Nephron (organoid): ENCODE measurements at regions not wholly inside any gene's neighbourhood (a gene's known extent, or its start where the extent isn't known, plus 50 kb on each side); places are given as distances from the start of the nearest gene placed in this dataset.
A peak's percentile ranks its signal among the peaks of the same experiment; 100 is the strongest.

Experiments
- H3K27ac Mint-ChIP-seq, 3 experiments: 2 replicates each; pipeline ENCODE4 v1.8.0; 2020; ENCODE audit warnings: mixed read lengths in 3 of 3, mild to moderate bottlenecking in 2 of 3, moderate library complexity in 1 of 3
- H3K27me3 Mint-ChIP-seq: 2 replicates; pipeline ENCODE4 v1.8.0; 2021; ENCODE audit warnings: low read depth, mild to moderate bottlenecking, moderate library complexity, mixed read lengths
- H3K36me3 Mint-ChIP-seq: 2 replicates; pipeline ENCODE4 v1.8.0; 2020; ENCODE audit warnings: low read depth, mixed read lengths
- H3K4me1 Mint-ChIP-seq: 2 replicates; pipeline ENCODE4 v1.8.0; 2020; ENCODE audit warnings: mixed read lengths
- H3K4me3 Mint-ChIP-seq, 3 experiments: 2 replicates each; pipeline ENCODE4 v1.8.0; 2020; ENCODE audit warnings: mild to moderate bottlenecking in 3 of 3, mixed read lengths in 3 of 3, moderate library complexity in 2 of 3
- H3K9me3 Mint-ChIP-seq: 2 replicates; pipeline ENCODE4 v1.8.0; 2020; ENCODE audit warnings: mixed read lengths
- CTCF ChIP-seq, 3 experiments: fragments of 200-600 bp; sonication (generic); IDR thresholded peaks; one replicate each; pipeline ENCODE4 v1.5.0; 2021; ENCODE audit warnings: antibody characterized with exemption in 3 of 3; ENCODE audit not compliant: unreplicated experiment in 3 of 3

- H3K36me3 Mint-ChIP-seq, result no peaks in the 10 kb centered on the region
- no peak for TF ChIP-seq CTCF (IDR thresholded peaks at IDR 0.05; ENCODE audit: unreplicated experiment in 3 of 3)
- H3K27ac Mint-ChIP-seq, result peak overlapping the region in 2 of 3 experiments; percentile 33 to 48
- H3K9me3 Mint-ChIP-seq, result no peaks in the 10 kb centered on the region
- no peak overlapping the region for H3K4me3 Mint-ChIP-seq
- peaks cover 47% of the 10 kb centered on the region for H3K4me1 Mint-ChIP-seq
- H3K27me3 Mint-ChIP-seq, result peaks cover 29% of the 10 kb centered on the region
Observed at GRCh38 chr14:100659345-100660001, 67.2 kb upstream of the DLK1 start.

GRCh38 chr14:100660498-100660881 lies 66.2 kb upstream of the DLK1 start:
- TF ChIP-seq CTCF (IDR thresholded peaks at IDR 0.05; ENCODE audit: unreplicated experiment in 3 of 3), result no peak

GRCh38 chr14:100660882-100661635 lies 65.6 kb upstream of the DLK1 start:
- Mint-ChIP-seq H3K9me3 (no peaks in the 10 kb centered on the region), H3K4me1 (peaks cover 56% of the 10 kb centered on the region)
- no peak for TF ChIP-seq CTCF (IDR thresholded peaks at IDR 0.05; ENCODE audit: unreplicated experiment in 3 of 3)

More at GRCh38 chr14:100660498-100660881, 66.2 kb upstream of the DLK1 start:
- peaks cover 56% of the 10 kb centered on the region for H3K4me1 Mint-ChIP-seq
- H3K36me3 Mint-ChIP-seq, result no peaks in the 10 kb centered on the region
- peak overlapping the region in 1 of 3 experiments; percentile 75 for H3K27ac Mint-ChIP-seq
- H3K9me3 Mint-ChIP-seq, result no peaks in the 10 kb centered on the region
- peaks cover 25% of the 10 kb centered on the region for H3K27me3 Mint-ChIP-seq
- no peak overlapping the region for H3K4me3 Mint-ChIP-seq

GRCh38 chr14:100662879-100663760 lies 63.6 kb upstream of the DLK1 start:
- Mint-ChIP-seq H3K4me1 (peaks cover 57% of the 10 kb centered on the region), H3K9me3 (no peaks in the 10 kb centered on the region), H3K27me3 (peaks cover 22% of the 10 kb centered on the region), H3K36me3 (no peaks in the 10 kb centered on the region), H3K4me3 (peak overlapping the region in 1 of 3 experiments; percentile 40), H3K27ac (peak overlapping the region in 2 of 3 experiments; percentile 68 to 83)
- peak; percentile 95 to 97 (median 96) for TF ChIP-seq CTCF (IDR thresholded peaks at IDR 0.05; ENCODE audit: unreplicated experiment in 3 of 3)

More at GRCh38 chr14:100660882-100661635, 65.6 kb upstream of the DLK1 start:
- Mint-ChIP-seq H3K27me3 (peaks cover 24% of the 10 kb centered on the region), H3K36me3 (no peaks in the 10 kb centered on the region), H3K4me3 (peak overlapping the region in 1 of 3 experiments; percentile 24), H3K27ac (peak overlapping the region in 2 of 3 experiments; percentile 63 to 75)

GRCh38 chr14:100663761-100664052 lies 63.0 kb upstream of the DLK1 start:
- Mint-ChIP-seq H3K27me3 (peaks cover 21% of the 10 kb centered on the region), H3K4me1 (peaks cover 57% of the 10 kb centered on the region), H3K4me3 (no peak overlapping the region), H3K27ac (peak overlapping the region in 1 of 3 experiments; percentile 91), H3K36me3 (no peaks in the 10 kb centered on the region), H3K9me3 (no peaks in the 10 kb centered on the region)
- no peak for TF ChIP-seq CTCF (IDR thresholded peaks at IDR 0.05; ENCODE audit: unreplicated experiment in 3 of 3)
